ENCODE measurements at regions not wholly inside any gene's neighbourhood (a gene's known extent, or its start where the extent isn't known, plus 50 kb on each side); places are given as distances from the start of the nearest gene placed in this dataset.

DNA sequence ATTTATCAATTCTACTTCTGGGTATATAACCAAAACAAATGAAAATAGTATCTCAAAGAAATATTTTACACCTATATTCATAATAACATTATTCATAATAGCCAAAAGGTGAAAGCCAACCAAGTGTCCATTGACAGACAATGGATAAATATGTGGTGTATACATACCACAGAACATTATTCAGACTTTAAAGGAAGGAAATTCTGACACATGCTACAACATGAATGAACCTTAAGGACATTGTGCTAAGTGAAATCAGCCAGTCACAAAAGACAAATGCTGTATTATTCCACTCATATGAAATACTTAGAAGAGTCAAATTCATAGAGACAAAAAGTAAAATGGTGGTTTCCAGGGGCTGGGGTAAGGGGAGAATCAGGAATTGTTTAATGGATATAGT lies 370.5 kb upstream of the CHAC2 start:
- Mint-ChIP-seq H3K4me1 (ENCODE audit: insufficient read depth, unreplicated experiment) (no peaks in the 10 kb centered on the region), H3K27ac (ENCODE audit: low read depth, unreplicated experiment) (no peak overlapping the region), H3K9me3 (ENCODE audit: unreplicated experiment) (peaks cover 11% of the 10 kb centered on the region), H3K4me3 (ENCODE audit: unreplicated experiment) (no peak overlapping the region), H3K36me3 (ENCODE audit: insufficient read depth, unreplicated experiment) (no peaks in the 10 kb centered on the region), H3K27me3 (ENCODE audit: insufficient read depth, unreplicated experiment) (no peaks in the 10 kb centered on the region)
- ChIA-PET CTCF (no interaction called here), POLR2A (no interaction called here)
- BruUV-seq (replicated peaks), result no TSS peak
- TF ChIP-seq, protein P1, sequence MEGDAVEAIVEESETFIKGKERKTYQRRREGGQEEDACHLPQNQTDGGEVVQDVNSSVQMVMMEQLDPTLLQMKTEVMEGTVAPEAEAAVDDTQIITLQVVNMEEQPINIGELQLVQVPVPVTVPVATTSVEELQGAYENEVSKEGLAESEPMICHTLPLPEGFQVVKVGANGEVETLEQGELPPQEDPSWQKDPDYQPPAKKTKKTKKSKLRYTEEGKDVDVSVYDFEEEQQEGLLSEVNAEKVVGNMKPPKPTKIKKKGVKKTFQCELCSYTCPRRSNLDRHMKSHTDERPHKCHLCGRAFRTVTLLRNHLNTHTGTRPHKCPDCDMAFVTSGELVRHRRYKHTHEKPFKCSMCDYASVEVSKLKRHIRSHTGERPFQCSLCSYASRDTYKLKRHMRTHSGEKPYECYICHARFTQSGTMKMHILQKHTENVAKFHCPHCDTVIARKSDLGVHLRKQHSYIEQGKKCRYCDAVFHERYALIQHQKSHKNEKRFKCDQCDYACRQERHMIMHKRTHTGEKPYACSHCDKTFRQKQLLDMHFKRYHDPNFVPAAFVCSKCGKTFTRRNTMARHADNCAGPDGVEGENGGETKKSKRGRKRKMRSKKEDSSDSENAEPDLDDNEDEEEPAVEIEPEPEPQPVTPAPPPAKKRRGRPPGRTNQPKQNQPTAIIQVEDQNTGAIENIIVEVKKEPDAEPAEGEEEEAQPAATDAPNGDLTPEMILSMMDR (IDR thresholded peaks at IDR 0.05; ENCODE audit: unreplicated experiment), result no peak
- intact Hi-C loops (cut with micrococcal nuclease), result no loop called here
- DNase-seq (ENCODE audit: unreplicated experiment), result no peak

DNA sequence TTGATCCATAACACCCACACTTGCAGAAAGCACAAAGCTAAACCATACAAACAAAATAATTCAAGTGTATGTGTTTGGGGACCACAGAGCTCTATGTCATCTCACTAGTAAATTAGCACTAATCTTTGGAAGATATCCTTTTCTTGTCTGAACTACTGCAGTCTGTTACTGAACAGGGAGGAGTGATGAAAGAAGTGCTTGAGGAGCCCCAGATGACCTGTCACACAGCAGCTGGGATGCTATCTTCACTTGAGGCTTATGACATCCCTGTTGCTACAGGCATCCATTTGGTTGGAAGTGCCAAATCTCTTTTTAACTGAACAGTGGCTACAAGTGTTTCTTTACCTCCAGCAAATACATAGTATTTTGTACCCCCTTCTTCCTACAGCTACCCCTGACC lies 386.3 kb upstream of the CHAC2 start:
- no TSS peak for BruUV-seq (replicated peaks)
- no peak for DNase-seq (ENCODE audit: unreplicated experiment)
- H3K27me3 Mint-ChIP-seq (ENCODE audit: insufficient read depth, unreplicated experiment), result no peaks in the 10 kb centered on the region
- TF ChIP-seq, protein P1 (IDR thresholded peaks at IDR 0.05; ENCODE audit: unreplicated experiment), result no peak
- H3K36me3 Mint-ChIP-seq (ENCODE audit: insufficient read depth, unreplicated experiment), result no peaks in the 10 kb centered on the region
- CTCF ChIA-PET, result interaction anchor here (0.6 to 1.7 kb wide), 2 partner anchors 42 to 684 kb away, joined by 3 to 4 read pairs; no protein-coding TSS in a partner anchor
- no peaks in the 10 kb centered on the region for H3K4me1 Mint-ChIP-seq (ENCODE audit: insufficient read depth, unreplicated experiment)
- H3K9me3 Mint-ChIP-seq (ENCODE audit: unreplicated experiment), result peaks cover under 1% of the 10 kb centered on the region
- H3K4me3 Mint-ChIP-seq (ENCODE audit: unreplicated experiment), result no peak overlapping the region
- POLR2A ChIA-PET, result no interaction called here
- intact Hi-C loops (cut with micrococcal nuclease), result no loop called here
- H3K27ac Mint-ChIP-seq (ENCODE audit: low read depth, unreplicated experiment), result no peak overlapping the region

DNA sequence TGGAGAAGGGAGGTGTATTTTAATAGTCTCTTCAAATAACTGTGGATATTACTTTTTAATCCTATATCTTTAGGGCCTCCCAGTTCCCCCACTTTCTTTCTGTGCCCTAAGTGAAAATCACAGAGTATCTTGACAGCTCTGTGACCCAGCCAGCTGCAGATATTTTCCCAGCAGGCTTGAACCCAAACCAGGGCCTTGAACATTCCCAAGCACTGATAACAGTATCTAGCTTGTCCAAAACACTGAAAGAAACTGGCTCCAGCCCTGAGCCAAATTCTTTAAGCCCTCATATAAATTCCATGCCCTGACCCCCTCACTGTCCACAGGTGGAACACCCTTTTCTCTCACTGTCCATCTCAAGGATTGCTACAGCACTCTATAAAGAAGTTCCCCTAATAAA lies 388.1 kb upstream of the CHAC2 start:
- no peaks in the 10 kb centered on the region for H3K27me3 Mint-ChIP-seq (ENCODE audit: insufficient read depth, unreplicated experiment)
- ChIA-PET POLR2A (interaction anchor here (0.9 kb wide), 1 partner anchor 9 kb away, joined by 4 read pairs; no protein-coding TSS in a partner anchor), CTCF (no interaction called here)
- DNase-seq (ENCODE audit: unreplicated experiment), result no peak
- no peaks in the 10 kb centered on the region for H3K36me3 Mint-ChIP-seq (ENCODE audit: insufficient read depth, unreplicated experiment)
- H3K4me1 Mint-ChIP-seq (ENCODE audit: insufficient read depth, unreplicated experiment), result no peaks in the 10 kb centered on the region
- H3K4me3 Mint-ChIP-seq (ENCODE audit: unreplicated experiment), result no peak overlapping the region
- no peak overlapping the region for H3K27ac Mint-ChIP-seq (ENCODE audit: low read depth, unreplicated experiment)
- intact Hi-C loops (cut with micrococcal nuclease), result no loop called here
- TF ChIP-seq, protein P1 (IDR thresholded peaks at IDR 0.05; ENCODE audit: unreplicated experiment), result no peak
- BruUV-seq (replicated peaks), result no TSS peak
- peaks cover 7% of the 10 kb centered on the region for H3K9me3 Mint-ChIP-seq (ENCODE audit: unreplicated experiment)

GRCh38 chr2:53378791-53379190 lies 388.8 kb upstream of the CHAC2 start:
- ChIA-PET POLR2A (interaction anchor here (0.9 kb wide), 1 partner anchor 9 kb away, joined by 3 read pairs; no protein-coding TSS in a partner anchor), CTCF (no interaction called here)
- no peaks in the 10 kb centered on the region for H3K4me1 Mint-ChIP-seq (ENCODE audit: insufficient read depth, unreplicated experiment)
- no peak overlapping the region for H3K27ac Mint-ChIP-seq (ENCODE audit: low read depth, unreplicated experiment)
- intact Hi-C loops (cut with micrococcal nuclease), result no loop called here
- H3K36me3 Mint-ChIP-seq (ENCODE audit: insufficient read depth, unreplicated experiment), result no peaks in the 10 kb centered on the region
- no peak for DNase-seq (ENCODE audit: unreplicated experiment)
- H3K4me3 Mint-ChIP-seq (ENCODE audit: unreplicated experiment), result no peak overlapping the region
- peaks cover 7% of the 10 kb centered on the region for H3K9me3 Mint-ChIP-seq (ENCODE audit: unreplicated experiment)
- H3K27me3 Mint-ChIP-seq (ENCODE audit: insufficient read depth, unreplicated experiment), result no peaks in the 10 kb centered on the region
- TF ChIP-seq, protein P1 (IDR thresholded peaks at IDR 0.05; ENCODE audit: unreplicated experiment), result no peak
- BruUV-seq (replicated peaks), result no TSS peak
